Liver (tissue), 8 donors: ENCODE measurements at regions not wholly inside any gene's neighbourhood (a gene's known extent, or its start where the extent isn't known, plus 50 kb on each side); places are given as distances from the start of the nearest gene placed in this dataset.

Experiments used
- DNase-seq: peaks from one replicate; pipeline ENCODE4 v3.0.0-alpha.2; 2017; ENCODE audit warnings: low spot score
- H3K27ac ChIP-seq, 2 donors: one replicate each; pipeline ENCODE4 v1.7.0; 2013; ENCODE audit warnings: inconsistent platforms in 2 of 2, low read length in 2 of 2, control low read depth in 1 of 2, low read depth in 1 of 2, mild to moderate bottlenecking in 1 of 2
- H3K27me3 ChIP-seq, 4 donors: one replicate each; pipeline versions ENCODE4 v1.6.1 to v1.7.0; 2013; ENCODE audit warnings: low read length in 3 of 4, inconsistent platforms in 1 of 4, mild to moderate bottlenecking in 1 of 4, moderate library complexity in 1 of 4; ENCODE audit not compliant: control insufficient read depth in 4 of 4, insufficient read depth in 4 of 4
- H3K36me3 ChIP-seq, 4 donors: one replicate each; pipeline versions ENCODE4 v1.6.1 to v1.7.0; 2013; ENCODE audit warnings: low read length in 3 of 4, mild to moderate bottlenecking in 3 of 4, low read depth in 1 of 4, moderate library complexity in 1 of 4; ENCODE audit not compliant: control insufficient read depth in 4 of 4, insufficient read depth in 3 of 4
- H3K4me1 ChIP-seq, 4 donors: one replicate each; pipeline versions ENCODE4 v1.6.1 to v1.7.0; 2013; ENCODE audit warnings: low read length in 3 of 4, mild to moderate bottlenecking in 3 of 4, moderate library complexity in 1 of 4; ENCODE audit not compliant: control insufficient read depth in 4 of 4, insufficient read depth in 4 of 4
- H3K4me3 ChIP-seq, 3 donors: one replicate each; pipeline versions ENCODE4 v1.6.1 to v1.7.0; 2013; ENCODE audit warnings: low read length in 3 of 3, control low read depth in 1 of 3, low read depth in 1 of 3, mild to moderate bottlenecking in 1 of 3
- H3K9ac ChIP-seq, 2 donors: one replicate each; pipeline ENCODE4 v1.7.0; 2013; ENCODE audit warnings: low read length in 2 of 2, mild to moderate bottlenecking in 2 of 2, moderate library complexity in 2 of 2, control low read depth in 1 of 2, low read depth in 1 of 2
- H3K9me3 ChIP-seq, 4 donors: one replicate each; pipeline versions ENCODE4 v1.6.1 to v1.7.0; 2013; ENCODE audit warnings: low read length in 3 of 4; ENCODE audit not compliant: control insufficient read depth in 4 of 4
- EGR1 ChIP-seq, 2 donors: IDR thresholded peaks; 2 replicates each; pipeline ENCODE4 v1.6.1; 2016 to 2018; ENCODE audit warnings: antibody characterized with exemption in 2 of 2, low read depth in 2 of 2
- FOXA1 ChIP-seq: IDR thresholded peaks from 2 replicates; pipeline ENCODE4 v1.6.1; 2016; ENCODE audit warnings: antibody characterized with exemption
- FOXA2 ChIP-seq: IDR thresholded peaks from 2 replicates; pipeline ENCODE4 v1.6.1; 2016; ENCODE audit warnings: antibody characterized with exemption
- GABPA ChIP-seq, 2 donors: IDR thresholded peaks in 1 of 2; conservative IDR thresholded peaks in 1 of 2; 2 replicates each; pipeline ENCODE4 v1.6.1; 2016; ENCODE audit warnings: antibody characterized with exemption in 2 of 2, mild to moderate bottlenecking in 1 of 2, moderate library complexity in 1 of 2
- HNF4A ChIP-seq, 2 donors: conservative IDR thresholded peaks; 2 replicates each; pipeline ENCODE4 v1.6.1; 2016; ENCODE audit warnings: antibody characterized with exemption in 2 of 2, mild to moderate bottlenecking in 2 of 2
- HNF4G ChIP-seq: IDR thresholded peaks from 2 replicates; pipeline ENCODE4 v1.6.1; 2016; ENCODE audit warnings: antibody characterized with exemption
- JUND ChIP-seq, 2 donors: IDR thresholded peaks; 2 replicates each; pipeline ENCODE4 v1.6.1; 2016; ENCODE audit warnings: antibody characterized with exemption in 2 of 2
- NR2F2 ChIP-seq: IDR thresholded peaks from 2 replicates; pipeline ENCODE4 v1.6.1; 2016; ENCODE audit warnings: antibody characterized with exemption
- RXRA ChIP-seq, 2 donors: IDR thresholded peaks; 2 replicates each; pipeline ENCODE4 v1.6.1; 2017 to 2018; ENCODE audit warnings: antibody characterized with exemption in 2 of 2, mild to moderate bottlenecking in 1 of 2
- SP1 ChIP-seq: IDR thresholded peaks from 2 replicates; pipeline ENCODE4 v1.6.1; 2018; ENCODE audit warnings: antibody characterized with exemption, mild to moderate bottlenecking
- YY1 ChIP-seq: IDR thresholded peaks from 2 replicates; pipeline ENCODE4 v1.6.1; 2016; ENCODE audit warnings: antibody characterized with exemption, mild to moderate bottlenecking
- WGBS: extraction: QIAGEN DNeasy Blood & Tissue Kit; methylation state at CpG from one replicate; pipeline ENCODE4 v1.1.7; 2013; 5-methylcytosine and 5-hydroxymethylcytosine counted together
- TF ChIP-seq, protein P1 (sequence below): IDR thresholded peaks from 2 replicates; pipeline ENCODE4 v1.6.1; 2016; ENCODE audit warnings: antibody characterized with exemption
- TF ChIP-seq, protein P2 (sequence below): IDR thresholded peaks from 2 replicates; pipeline ENCODE4 v1.6.1; 2016; ENCODE audit warnings: antibody characterized with exemption, mild to moderate bottlenecking
- TF ChIP-seq, protein P3 (sequence below): fragments of 150-350 bp; IDR thresholded peaks from 2 replicates; pipeline ENCODE4 v1.5.1; 2017; ENCODE audit warnings: improper control_type of control experiment, low read depth, low read length; ENCODE audit not compliant: missing input control
- TF ChIP-seq, protein P4 (sequence below): IDR thresholded peaks from 2 replicates; pipeline ENCODE4 v1.6.1; 2016; ENCODE audit warnings: antibody characterized with exemption
- donor health status: healthy.
- donor health status: healthy.
- donor health status: healthy.
- donor health status: healthy.
- donor health status: healthy.

DNA sequence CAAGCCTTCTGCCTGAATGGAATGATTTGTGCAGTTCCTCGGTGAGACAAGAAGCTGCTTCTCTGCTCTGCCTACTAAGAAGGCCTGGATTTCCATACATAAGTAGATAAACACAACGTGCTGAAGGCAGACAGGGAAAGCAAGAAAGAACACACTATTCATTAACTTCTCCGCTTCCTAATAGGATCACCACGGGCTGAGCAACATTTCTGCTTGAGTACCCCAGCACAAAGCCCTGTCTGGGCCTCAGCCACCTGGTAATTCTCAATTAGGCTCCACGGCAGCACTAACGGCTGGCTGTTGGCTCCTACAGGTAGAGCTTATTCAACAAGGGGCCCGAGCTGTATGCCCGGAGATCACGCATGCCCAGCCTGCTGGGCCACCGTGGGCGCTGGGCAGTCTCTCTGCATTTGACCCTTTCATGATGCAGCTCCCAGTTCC lies 1156.6 kb downstream of the TBC1D22A start:
- TF ChIP-seq YY1: no peak
- no peak for TF ChIP-seq HNF4G
- no peak for TF ChIP-seq EGR1 (IDR thresholded peaks at IDR 0.05; ENCODE audit: low read depth in 2 of 2)
- TF ChIP-seq, protein P1, sequence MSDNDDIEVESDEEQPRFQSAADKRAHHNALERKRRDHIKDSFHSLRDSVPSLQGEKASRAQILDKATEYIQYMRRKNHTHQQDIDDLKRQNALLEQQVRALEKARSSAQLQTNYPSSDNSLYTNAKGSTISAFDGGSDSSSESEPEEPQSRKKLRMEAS: no peak
- TF ChIP-seq FOXA2: no peak
- no peak for TF ChIP-seq GABPA (IDR thresholded peaks at IDR 0.05 in 1 of 2, conservative IDR thresholded peaks at IDR 0.05 in 1 of 2)
- no peak for TF ChIP-seq RXRA (IDR thresholded peaks at IDR 0.05)
- TF ChIP-seq, protein P2, sequence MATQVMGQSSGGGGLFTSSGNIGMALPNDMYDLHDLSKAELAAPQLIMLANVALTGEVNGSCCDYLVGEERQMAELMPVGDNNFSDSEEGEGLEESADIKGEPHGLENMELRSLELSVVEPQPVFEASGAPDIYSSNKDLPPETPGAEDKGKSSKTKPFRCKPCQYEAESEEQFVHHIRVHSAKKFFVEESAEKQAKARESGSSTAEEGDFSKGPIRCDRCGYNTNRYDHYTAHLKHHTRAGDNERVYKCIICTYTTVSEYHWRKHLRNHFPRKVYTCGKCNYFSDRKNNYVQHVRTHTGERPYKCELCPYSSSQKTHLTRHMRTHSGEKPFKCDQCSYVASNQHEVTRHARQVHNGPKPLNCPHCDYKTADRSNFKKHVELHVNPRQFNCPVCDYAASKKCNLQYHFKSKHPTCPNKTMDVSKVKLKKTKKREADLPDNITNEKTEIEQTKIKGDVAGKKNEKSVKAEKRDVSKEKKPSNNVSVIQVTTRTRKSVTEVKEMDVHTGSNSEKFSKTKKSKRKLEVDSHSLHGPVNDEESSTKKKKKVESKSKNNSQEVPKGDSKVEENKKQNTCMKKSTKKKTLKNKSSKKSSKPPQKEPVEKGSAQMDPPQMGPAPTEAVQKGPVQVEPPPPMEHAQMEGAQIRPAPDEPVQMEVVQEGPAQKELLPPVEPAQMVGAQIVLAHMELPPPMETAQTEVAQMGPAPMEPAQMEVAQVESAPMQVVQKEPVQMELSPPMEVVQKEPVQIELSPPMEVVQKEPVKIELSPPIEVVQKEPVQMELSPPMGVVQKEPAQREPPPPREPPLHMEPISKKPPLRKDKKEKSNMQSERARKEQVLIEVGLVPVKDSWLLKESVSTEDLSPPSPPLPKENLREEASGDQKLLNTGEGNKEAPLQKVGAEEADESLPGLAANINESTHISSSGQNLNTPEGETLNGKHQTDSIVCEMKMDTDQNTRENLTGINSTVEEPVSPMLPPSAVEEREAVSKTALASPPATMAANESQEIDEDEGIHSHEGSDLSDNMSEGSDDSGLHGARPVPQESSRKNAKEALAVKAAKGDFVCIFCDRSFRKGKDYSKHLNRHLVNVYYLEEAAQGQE: no peak
- no peak for TF ChIP-seq NR2F2
- TF ChIP-seq JUND (IDR thresholded peaks at IDR 0.05): no peak
- TF ChIP-seq SP1: no peak
- TF ChIP-seq FOXA1: no peak
- no peak for TF ChIP-seq HNF4A (conservative IDR thresholded peaks at IDR 0.05)
- TF ChIP-seq, protein P3, sequence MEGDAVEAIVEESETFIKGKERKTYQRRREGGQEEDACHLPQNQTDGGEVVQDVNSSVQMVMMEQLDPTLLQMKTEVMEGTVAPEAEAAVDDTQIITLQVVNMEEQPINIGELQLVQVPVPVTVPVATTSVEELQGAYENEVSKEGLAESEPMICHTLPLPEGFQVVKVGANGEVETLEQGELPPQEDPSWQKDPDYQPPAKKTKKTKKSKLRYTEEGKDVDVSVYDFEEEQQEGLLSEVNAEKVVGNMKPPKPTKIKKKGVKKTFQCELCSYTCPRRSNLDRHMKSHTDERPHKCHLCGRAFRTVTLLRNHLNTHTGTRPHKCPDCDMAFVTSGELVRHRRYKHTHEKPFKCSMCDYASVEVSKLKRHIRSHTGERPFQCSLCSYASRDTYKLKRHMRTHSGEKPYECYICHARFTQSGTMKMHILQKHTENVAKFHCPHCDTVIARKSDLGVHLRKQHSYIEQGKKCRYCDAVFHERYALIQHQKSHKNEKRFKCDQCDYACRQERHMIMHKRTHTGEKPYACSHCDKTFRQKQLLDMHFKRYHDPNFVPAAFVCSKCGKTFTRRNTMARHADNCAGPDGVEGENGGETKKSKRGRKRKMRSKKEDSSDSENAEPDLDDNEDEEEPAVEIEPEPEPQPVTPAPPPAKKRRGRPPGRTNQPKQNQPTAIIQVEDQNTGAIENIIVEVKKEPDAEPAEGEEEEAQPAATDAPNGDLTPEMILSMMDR: no peak
- no peak for DNase-seq
- no peak overlapping the region for H3K27ac ChIP-seq
- H3K4me1 ChIP-seq: no peaks in the 10 kb centered on the region
- peaks cover 0 to under 1% (median 0%) of the 10 kb centered on the region in 4 donors for H3K9me3 ChIP-seq
- peaks cover 0 to 3% (median 1%) of the 10 kb centered on the region in 4 donors for H3K27me3 ChIP-seq
- no peak overlapping the region for H3K4me3 ChIP-seq
- no peak overlapping the region for H3K9ac ChIP-seq
- 76% methylated on average over 11 of the region's 11 CpGs for WGBS
- H3K36me3 ChIP-seq: no peaks in the 10 kb centered on the region

DNA sequence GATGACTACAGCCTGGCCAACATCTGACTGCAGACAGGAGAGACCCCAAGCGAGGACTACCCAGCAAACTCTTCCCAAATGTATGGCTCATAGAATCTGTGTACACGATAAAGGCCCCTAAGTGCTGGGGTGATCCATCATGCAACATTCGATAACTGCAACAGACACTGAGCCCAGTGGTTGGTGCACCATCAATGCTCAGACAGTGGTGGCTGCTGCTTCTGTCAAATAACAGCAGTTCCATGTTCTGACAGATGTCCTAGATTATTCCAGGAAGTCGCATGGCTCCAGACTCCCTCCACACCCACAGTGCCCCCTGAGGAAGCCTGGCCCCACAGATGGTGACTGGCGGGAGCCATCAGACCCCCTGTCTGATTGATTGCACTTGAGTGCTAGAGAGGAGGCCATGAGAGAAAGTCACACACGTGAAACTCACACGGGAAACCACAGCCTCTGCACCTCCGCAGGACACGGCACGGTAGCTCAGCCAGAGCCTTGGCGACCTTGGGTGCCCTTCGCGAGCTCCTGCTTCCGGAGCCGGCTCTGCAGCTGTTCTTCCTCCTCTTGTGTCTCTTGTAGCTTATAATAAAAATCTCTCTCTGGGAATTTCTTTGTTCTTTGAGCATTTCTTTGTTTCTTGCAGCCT lies 1155.9 kb downstream of the TBC1D22A start:
- no peaks in the 10 kb centered on the region for H3K9me3 ChIP-seq
- no peaks in the 10 kb centered on the region for H3K4me1 ChIP-seq
- TF ChIP-seq, protein P2: no peak
- TF ChIP-seq, protein P4, sequence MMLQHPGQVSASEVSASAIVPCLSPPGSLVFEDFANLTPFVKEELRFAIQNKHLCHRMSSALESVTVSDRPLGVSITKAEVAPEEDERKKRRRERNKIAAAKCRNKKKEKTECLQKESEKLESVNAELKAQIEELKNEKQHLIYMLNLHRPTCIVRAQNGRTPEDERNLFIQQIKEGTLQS: no peak
- TF ChIP-seq EGR1 (IDR thresholded peaks at IDR 0.05; ENCODE audit: low read depth in 2 of 2) (no peak), YY1 (no peak), JUND (IDR thresholded peaks at IDR 0.05) (no peak)
- no peaks in the 10 kb centered on the region for H3K36me3 ChIP-seq
- no peak overlapping the region for H3K9ac ChIP-seq
- DNase-seq: no peak
- 75% methylated on average over 15 of the region's 15 CpGs for WGBS
- no peak overlapping the region for H3K4me3 ChIP-seq
- no peak overlapping the region for H3K27ac ChIP-seq
- H3K27me3 ChIP-seq: peaks cover 0 to 3% (median 1%) of the 10 kb centered on the region in 4 donors
